Testis (tissue), 2 donors: ENCODE measurements at regions not wholly inside any gene's neighbourhood (a gene's known extent, or its start where the extent isn't known, plus 50 kb on each side); places are given as distances from the start of the nearest gene placed in this dataset.

Experiments used
- POLR2A ChIP-seq: fragments of 450-650 bp; IDR thresholded peaks from one replicate; pipeline ENCODE4 v1.6.1; 2017; ENCODE audit warnings: antibody characterized with exemption, mild to moderate bottlenecking, moderate library complexity
- TF ChIP-seq, protein P1 (sequence below), 3 experiments: fragments of 450-650 bp in 2 of 3; fragments of 200-600 bp in 1 of 3; sonication (generic) in 1 of 3; IDR thresholded peaks; one replicate each; pipeline ENCODE4 v1.5.1; 2016 to 2019; ENCODE audit warnings: antibody characterized with exemption in 3 of 3, mild to moderate bottlenecking in 2 of 3, moderate library complexity in 1 of 3

- TF ChIP-seq, protein P1, sequence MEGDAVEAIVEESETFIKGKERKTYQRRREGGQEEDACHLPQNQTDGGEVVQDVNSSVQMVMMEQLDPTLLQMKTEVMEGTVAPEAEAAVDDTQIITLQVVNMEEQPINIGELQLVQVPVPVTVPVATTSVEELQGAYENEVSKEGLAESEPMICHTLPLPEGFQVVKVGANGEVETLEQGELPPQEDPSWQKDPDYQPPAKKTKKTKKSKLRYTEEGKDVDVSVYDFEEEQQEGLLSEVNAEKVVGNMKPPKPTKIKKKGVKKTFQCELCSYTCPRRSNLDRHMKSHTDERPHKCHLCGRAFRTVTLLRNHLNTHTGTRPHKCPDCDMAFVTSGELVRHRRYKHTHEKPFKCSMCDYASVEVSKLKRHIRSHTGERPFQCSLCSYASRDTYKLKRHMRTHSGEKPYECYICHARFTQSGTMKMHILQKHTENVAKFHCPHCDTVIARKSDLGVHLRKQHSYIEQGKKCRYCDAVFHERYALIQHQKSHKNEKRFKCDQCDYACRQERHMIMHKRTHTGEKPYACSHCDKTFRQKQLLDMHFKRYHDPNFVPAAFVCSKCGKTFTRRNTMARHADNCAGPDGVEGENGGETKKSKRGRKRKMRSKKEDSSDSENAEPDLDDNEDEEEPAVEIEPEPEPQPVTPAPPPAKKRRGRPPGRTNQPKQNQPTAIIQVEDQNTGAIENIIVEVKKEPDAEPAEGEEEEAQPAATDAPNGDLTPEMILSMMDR (IDR thresholded peaks at IDR 0.05), result no peak
- no peak for TF ChIP-seq POLR2A
Measured at GRCh38 chr6:118704915-118705314, 53.5 kb upstream of the CEP85L start.
